ENCODE measurements at regions not wholly inside any gene's neighbourhood (a gene's known extent, or its start where the extent isn't known, plus 50 kb on each side); places are given as distances from the start of the nearest gene placed in this dataset.

DNA sequence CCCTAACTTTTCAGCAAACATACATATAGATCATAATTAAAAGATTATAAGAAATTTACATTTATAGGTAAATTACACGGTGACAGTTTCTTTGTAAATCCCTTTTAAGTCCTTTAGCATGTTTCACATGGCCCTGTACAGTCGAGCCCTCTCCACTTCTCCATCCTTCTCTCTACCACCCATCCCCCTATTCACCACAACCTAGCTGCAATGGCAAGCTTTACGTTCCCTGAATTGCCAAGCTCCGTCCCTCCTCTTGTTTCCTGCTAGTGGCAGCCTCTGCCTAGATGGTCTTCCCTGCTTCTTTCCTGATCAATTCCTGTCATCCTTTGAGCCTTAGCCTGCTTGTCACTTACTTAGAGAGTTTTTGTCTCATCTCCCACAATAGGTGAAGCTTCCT is 116.2 kb downstream of the TMA16 start:
- H3K4me3 ChIP-seq (ENCODE audit: low read depth, low read length) = no peak overlapping the region
- DNase-seq (ENCODE audit: low read depth) = no peak
- TF ChIP-seq, protein P1, sequence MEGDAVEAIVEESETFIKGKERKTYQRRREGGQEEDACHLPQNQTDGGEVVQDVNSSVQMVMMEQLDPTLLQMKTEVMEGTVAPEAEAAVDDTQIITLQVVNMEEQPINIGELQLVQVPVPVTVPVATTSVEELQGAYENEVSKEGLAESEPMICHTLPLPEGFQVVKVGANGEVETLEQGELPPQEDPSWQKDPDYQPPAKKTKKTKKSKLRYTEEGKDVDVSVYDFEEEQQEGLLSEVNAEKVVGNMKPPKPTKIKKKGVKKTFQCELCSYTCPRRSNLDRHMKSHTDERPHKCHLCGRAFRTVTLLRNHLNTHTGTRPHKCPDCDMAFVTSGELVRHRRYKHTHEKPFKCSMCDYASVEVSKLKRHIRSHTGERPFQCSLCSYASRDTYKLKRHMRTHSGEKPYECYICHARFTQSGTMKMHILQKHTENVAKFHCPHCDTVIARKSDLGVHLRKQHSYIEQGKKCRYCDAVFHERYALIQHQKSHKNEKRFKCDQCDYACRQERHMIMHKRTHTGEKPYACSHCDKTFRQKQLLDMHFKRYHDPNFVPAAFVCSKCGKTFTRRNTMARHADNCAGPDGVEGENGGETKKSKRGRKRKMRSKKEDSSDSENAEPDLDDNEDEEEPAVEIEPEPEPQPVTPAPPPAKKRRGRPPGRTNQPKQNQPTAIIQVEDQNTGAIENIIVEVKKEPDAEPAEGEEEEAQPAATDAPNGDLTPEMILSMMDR (IDR thresholded peaks at IDR 0.05; ENCODE audit: low read depth, low read length, missing control alignments) = no peak

DNA sequence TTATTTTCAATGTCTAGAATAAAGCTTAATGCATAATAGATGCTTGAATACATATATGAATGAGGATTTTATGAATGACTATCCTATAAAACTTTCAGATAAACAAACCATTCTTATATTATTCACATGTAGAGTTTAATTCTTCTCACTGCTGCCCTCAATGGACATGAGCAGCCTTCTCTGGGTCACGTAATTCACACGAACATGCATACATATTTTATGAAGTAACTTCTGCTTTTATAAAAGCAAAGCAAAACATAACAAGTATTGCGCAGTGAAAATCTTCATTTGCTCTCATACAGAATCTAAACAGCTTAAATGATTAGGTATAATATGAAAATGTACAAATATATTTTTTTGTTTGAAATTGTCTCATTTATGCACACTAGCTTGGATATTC is 116.7 kb downstream of the TMA16 start:
- no peak for DNase-seq (ENCODE audit: low read depth)
- TF ChIP-seq, protein P1 (IDR thresholded peaks at IDR 0.05; ENCODE audit: low read depth, low read length, missing control alignments) = no peak
- no peak overlapping the region for H3K4me3 ChIP-seq (ENCODE audit: low read depth, low read length)

DNA sequence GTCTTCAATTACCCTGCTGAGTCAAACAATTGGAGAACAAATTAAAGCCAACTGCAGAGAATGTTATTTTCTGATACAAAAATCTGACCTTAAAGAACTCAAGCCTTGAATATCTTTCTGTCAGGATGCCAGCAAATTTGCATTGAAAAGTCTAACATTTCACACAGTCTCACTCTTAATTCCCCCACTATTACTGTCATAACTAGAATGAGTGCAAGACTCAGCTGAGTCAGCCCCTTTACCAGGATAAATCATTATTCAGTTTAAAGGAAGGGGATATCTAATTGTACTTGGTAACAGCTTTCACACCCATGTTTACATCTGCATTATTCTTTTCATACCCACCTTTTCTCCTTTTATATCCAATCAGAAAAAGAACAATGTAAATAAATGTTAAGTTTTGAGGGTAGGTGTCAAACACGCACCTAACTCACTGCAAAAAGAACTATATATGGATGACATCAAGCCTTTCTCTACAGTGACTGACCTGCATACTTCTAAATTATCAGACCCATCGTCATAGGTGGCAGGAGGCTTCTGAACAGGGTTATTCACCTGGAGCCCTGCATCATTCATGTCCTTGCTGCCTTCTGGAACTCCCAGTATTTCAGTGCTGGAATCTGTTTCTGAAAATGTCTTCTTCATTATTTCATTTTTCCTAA is 117.4 kb downstream of the TMA16 start:
- no peak overlapping the region for H3K4me3 ChIP-seq (ENCODE audit: low read depth, low read length)
- DNase-seq (ENCODE audit: low read depth) = no peak
- TF ChIP-seq, protein P1 (IDR thresholded peaks at IDR 0.05; ENCODE audit: low read depth, low read length, missing control alignments) = no peak

GRCh38 chr4:163612762-163613161 is 118.3 kb downstream of the TMA16 start:
- DNase-seq (ENCODE audit: low read depth) = no peak
- TF ChIP-seq, protein P1 (IDR thresholded peaks at IDR 0.05; ENCODE audit: low read depth, low read length, missing control alignments) = no peak
- no peak overlapping the region for H3K4me3 ChIP-seq (ENCODE audit: low read depth, low read length)

GRCh38 chr4:163613383-163613782 is 118.9 kb downstream of the TMA16 start:
- DNase-seq (ENCODE audit: low read depth) = no peak
- TF ChIP-seq, protein P1 (IDR thresholded peaks at IDR 0.05; ENCODE audit: low read depth, low read length, missing control alignments) = no peak
- H3K4me3 ChIP-seq (ENCODE audit: low read depth, low read length) = no peak overlapping the region

DNA sequence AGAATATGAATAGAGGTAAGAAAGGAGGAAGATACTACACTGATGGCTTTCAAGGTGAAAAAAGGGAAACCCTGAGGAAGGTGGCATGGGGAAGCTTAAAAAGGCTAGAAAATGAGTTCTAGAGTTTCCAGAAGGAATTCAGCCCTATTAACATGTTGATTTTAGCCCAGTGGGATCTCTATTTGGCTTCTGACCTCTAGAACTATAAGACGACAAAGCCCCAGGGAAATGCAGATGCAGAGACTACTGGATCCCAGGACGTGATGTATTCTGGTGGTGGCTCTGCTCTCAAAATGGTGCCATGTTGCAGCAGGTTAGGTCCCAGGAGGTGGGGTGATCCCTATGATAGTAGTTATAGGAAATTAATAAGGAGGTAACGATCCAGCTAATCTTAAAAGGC is 120.4 kb downstream of the TMA16 start:
- TF ChIP-seq, protein P1 (IDR thresholded peaks at IDR 0.05; ENCODE audit: low read depth, low read length, missing control alignments) = no peak
- no peak overlapping the region for H3K4me3 ChIP-seq (ENCODE audit: low read depth, low read length)
- no peak for DNase-seq (ENCODE audit: low read depth)

DNA sequence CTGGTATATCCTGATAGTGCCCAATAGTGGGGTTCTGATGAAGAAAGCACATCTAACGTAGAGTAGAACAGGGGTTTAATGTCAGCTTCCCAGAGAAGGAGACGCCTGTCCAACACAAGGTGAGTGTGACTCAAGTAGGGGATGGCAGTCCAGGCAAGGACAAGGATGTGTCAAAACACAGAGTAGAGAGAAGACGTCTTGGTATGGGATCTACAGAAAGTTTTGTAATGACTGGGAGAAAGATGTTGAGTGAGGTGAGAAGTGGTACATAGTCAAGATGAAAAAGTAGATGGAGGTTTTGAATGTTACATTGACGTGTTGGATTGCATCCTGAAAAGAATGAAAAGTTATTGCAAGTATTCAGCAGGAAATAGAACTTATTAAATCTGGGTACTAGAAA is 124.4 kb downstream of the TMA16 start:
- TF ChIP-seq, protein P1 (IDR thresholded peaks at IDR 0.05; ENCODE audit: low read depth, low read length, missing control alignments) = no peak
- no peak overlapping the region for H3K4me3 ChIP-seq (ENCODE audit: low read depth, low read length)
- no peak for DNase-seq (ENCODE audit: low read depth)
